Lower leg skin (tissue), 3 donors: ENCODE measurements at regions not wholly inside any gene's neighbourhood (a gene's known extent, or its start where the extent isn't known, plus 50 kb on each side); places are given as distances from the start of the nearest gene placed in this dataset.

ENCODE experiments used
- CTCF ChIP-seq, 3 donors: fragments of 450-650 bp; IDR thresholded peaks; one replicate each; pipeline ENCODE4 v1.5.1; 2016; ENCODE audit warnings: antibody characterized with exemption in 3 of 3, mild to moderate bottlenecking in 3 of 3, moderate library complexity in 2 of 3
- POLR2A ChIP-seq, 2 donors: fragments of 450-650 bp; IDR thresholded peaks; one replicate each; pipeline ENCODE4 v1.6.1; 2016 to 2017; ENCODE audit warnings: antibody characterized with exemption in 2 of 2, mild to moderate bottlenecking in 1 of 2, moderate library complexity in 1 of 2

DNA sequence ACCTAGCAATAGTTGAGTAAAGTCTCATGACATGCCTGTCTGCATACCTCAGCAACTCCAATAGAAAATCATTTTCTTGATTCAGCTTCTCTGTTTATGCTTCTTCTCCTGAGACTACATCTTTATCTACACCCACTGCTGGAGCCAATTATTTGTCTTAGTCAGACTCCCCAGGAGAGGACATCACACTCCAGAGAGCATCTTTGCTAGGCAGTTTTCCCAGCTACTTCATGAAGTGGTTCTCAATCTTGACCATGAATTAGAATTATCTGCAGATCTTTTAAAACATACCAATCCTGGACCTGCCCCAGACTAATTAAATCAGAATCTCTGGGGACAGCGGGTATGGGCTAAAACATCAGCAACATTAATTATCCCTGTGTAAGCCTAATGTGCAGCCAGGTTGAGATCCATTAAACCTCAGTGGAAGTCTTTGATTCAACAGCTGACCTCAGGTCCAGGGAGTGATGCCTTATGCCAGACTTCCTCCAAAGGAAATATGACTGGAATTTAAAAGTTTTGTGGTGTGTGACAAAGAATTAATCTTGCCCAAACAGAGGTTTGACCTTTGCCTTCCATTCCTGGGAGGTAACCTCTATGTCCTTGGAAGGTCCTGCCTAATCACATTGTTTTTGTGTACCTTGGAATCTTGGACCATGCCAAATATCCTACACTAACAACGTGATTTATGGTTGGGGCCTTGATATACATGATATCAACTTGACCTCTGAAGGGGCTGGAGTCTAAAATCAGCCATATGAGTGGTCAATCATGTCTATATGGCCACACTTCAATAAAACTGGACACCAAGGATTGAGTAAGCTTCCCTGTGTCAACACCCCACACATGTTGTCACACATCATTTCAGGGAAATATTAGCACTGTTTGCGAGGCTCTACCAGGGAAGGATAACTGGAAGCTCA is 99.3 kb upstream of the DNAJC10 start:
- TF ChIP-seq POLR2A (IDR thresholded peaks at IDR 0.05) (no peak), CTCF (IDR thresholded peaks at IDR 0.05) (no peak)
